GM19351 (cell line): ENCODE measurements at regions not wholly inside any gene's neighbourhood (a gene's known extent, or its start where the extent isn't known, plus 50 kb on each side); places are given as distances from the start of the nearest gene placed in this dataset.

ENCODE experiments used
- ATAC-seq: cut with Tn5 transposase; IDR thresholded peaks from one replicate; pipeline ENCODE4 v1.9.1; 2021; ENCODE audit warnings: mild to moderate bottlenecking, moderate library complexity; ENCODE audit not compliant: unreplicated experiment

- no peak for ATAC-seq
These were observed 475.6 kb downstream of the TDRD15 start for GRCh38 chr2:21599417-21599816.

GRCh38 chr2:21602789-21603188 is 479.0 kb downstream of the TDRD15 start:
- ATAC-seq = no peak

DNA sequence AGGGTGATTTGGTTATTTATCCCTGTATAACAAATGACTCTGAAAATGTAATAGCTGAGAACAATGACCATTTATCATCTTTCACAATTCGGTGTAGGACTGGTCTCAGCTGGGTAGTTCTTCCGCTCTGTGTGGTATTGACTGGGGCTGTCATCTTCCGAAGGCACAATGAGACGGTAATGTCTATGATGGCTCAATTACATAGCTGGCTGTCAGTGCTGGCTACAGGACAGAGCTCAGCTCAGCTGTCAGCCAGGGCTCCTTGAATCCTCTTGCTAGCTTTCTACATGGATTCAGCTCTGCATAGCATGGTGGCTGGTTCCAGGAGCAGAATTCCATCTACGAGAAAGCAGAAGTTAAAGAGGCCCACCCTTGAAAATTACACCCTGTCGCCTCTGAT is 483.8 kb downstream of the TDRD15 start:
- no peak for ATAC-seq

- no peak for ATAC-seq
These were observed 486.5 kb downstream of the TDRD15 start for GRCh38 chr2:21610304-21610703.

DNA sequence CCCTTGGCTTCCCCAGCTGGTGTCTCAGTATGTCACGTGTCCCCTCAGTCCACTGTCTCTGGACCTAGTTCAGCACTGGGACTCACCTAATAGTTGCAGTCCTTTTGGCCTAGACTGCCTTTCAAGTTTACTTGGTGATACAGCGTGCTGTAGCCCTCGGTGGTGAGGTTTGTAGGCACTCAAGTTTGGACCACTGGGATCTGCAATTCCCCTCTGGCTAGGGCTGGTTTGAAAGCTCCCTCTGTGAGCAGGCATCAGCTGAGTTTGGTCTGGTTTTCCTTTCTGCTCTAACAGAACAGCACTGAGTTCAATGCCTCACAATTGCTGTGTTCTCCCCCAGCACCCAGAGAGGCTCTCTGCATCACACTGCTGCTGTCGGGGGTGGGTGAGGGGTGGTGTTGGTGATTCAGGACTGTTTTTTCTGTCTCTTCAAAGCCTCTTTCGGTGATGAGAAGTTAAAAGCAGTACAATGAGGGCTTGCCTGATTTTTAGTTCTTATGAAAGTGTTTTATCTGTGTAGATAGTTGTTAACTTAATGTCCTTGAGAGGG is 494.2 kb downstream of the TDRD15 start:
- ATAC-seq = no peak

DNA sequence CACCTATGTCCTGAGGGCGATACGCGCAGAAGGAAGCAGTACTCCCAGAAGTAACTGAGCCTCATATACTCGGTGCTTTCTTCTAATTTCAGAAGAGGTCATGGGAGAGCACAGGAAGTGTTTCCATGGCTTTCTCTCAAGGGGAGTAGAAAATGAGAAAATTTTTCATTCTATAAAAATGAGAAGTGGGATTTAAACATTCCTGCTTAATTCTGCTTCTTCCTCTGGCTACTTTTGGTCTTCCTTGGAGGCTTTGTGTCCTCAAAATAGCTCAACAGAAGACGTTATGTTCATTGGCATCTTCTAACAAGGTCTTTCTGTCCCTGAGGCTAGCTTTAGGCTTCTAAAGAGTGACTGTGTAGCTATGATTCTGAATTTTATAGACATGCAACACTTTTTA is 497.0 kb downstream of the TDRD15 start:
- ATAC-seq = no peak

DNA sequence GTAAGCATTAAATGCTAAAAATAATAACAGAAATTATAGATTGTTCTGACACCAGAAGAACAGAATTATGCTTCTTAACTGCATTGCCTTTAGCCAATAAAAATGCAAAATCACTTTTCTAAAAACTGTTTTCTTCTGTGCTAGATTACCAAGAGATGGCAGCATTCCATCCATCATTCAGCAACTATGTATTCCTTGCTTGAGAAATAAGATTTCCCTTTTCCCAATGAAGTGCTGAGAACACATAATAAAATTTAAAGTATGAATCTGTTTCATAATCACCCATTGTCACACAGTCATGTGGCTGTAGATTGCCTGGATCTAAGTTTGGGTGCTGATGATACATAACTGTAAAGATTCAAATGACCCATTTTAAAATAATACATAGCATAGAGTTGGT is 504.2 kb downstream of the TDRD15 start:
- ATAC-seq = no peak

- ATAC-seq = no peak
These were observed 509.2 kb downstream of the TDRD15 start for GRCh38 chr2:21633015-21633414.

DNA sequence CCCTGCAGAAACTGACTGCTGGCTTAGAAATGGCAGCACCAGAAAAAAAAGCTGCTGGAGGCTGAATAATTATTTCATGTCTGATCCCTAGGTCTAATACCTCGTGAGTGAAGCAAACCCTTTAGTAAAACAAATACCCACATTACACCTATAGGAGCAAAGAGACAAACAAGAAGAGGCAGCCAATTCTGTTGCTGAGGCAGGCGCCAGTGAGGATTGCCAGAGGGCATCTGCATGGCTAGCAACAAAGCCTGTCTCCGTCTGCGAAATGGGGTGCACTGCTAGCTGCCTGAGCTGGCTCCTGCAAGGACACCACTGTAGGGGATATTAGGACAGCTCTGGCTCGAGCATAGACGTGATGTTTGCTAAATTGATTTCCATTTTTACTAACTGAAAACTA is 509.7 kb downstream of the TDRD15 start:
- no peak for ATAC-seq

DNA sequence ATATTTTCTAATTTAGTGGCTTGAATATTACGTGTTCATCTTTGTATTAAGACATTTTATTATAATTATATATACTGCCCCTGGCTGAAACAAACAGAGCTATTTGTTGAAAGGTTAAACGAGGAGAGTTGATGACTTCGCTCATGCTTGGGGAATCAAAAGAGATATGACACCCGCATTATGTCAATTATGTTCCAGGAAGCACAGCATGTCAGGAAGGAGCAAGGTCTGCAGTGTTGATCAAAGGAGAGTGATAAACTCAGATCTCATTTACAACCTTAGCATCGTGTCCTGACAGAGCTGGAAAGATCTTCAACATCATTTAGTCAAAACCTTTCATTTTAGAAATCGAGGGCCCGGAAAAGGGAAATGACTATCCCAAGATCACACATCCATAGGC is 510.1 kb downstream of the TDRD15 start:
- no peak for ATAC-seq

DNA sequence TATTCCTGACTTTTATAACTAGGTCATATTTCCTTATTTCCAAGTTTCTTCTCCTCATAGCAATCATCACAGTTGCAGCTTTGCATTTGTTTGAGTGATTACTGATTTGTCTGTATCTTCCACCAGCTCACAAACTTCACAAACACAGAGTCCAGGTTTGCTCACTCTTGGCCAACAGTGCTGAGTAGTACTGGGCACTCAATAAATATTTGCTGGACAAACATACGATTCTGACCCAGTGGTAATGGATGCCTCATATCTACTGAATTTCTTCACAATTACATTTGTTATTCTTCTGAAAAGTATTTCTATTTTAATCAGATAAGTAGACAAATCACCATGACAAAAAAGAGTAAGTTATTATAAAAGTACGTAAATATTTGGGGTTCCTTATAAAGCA is 516.3 kb downstream of the TDRD15 start:
- ATAC-seq = no peak

GRCh38 chr2:21642647-21643046 is 518.9 kb downstream of the TDRD15 start:
- ATAC-seq = no peak

GRCh38 chr2:21643180-21643579 is 519.4 kb downstream of the TDRD15 start:
- no peak for ATAC-seq

DNA sequence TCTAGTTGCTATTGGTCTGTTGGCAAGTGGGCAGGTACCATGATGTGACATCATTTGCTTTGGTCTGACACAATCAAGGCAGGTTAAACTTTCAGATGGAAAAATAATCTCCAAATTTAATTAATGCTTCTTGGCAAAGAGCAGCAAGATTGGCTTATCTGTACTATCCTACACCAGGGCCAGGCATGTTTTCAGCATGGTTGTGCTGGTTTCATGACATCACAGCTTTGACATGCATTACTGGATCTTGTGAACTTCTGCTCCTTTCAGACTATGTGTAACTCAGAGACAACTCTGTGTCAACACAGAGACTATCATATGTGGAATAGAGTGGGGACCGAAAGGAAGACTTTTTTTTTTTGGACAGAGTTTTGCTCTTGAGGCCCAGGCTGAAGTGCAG is 520.5 kb downstream of the TDRD15 start:
- ATAC-seq = no peak

DNA sequence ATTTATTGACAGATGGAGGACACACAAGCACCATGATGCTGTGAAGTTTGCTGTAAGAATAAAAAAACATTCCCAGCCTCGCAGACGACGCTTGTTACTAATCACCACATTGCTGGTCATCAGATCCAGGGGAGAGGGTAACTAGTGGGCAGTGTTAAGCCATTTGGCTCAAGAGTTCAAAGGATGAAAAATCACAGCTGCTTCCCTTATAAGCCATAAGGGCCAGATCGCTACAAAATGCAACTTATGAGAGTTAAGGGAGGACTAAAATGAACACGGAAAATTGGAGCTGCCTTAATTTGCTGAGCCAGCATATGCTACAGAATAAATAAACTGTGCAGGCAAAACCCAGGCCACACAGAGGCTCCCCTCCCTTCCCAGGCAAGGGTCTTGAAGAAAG is 522.6 kb downstream of the TDRD15 start:
- no peak for ATAC-seq

DNA sequence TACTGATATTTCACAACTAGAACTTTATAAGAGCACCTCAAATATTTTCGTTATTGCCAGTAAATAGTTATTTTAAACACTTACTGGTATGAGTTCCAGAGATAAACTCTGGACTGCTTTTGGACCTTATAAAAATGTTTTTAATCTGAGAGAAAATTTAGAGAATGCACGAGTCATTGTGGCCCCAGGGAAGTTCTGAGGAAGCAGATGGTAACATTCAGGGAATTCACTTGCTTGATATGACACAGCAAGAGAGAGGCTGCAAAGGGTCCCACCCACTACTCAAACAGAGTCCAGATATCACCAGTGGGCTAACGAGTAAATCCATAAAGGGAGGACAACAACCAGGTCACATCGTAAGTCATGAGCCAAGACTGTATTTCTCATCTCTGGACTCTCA is 526.8 kb downstream of the TDRD15 start:
- no peak for ATAC-seq

GRCh38 chr2:21655136-21655535 is 531.4 kb downstream of the TDRD15 start:
- no peak for ATAC-seq

DNA sequence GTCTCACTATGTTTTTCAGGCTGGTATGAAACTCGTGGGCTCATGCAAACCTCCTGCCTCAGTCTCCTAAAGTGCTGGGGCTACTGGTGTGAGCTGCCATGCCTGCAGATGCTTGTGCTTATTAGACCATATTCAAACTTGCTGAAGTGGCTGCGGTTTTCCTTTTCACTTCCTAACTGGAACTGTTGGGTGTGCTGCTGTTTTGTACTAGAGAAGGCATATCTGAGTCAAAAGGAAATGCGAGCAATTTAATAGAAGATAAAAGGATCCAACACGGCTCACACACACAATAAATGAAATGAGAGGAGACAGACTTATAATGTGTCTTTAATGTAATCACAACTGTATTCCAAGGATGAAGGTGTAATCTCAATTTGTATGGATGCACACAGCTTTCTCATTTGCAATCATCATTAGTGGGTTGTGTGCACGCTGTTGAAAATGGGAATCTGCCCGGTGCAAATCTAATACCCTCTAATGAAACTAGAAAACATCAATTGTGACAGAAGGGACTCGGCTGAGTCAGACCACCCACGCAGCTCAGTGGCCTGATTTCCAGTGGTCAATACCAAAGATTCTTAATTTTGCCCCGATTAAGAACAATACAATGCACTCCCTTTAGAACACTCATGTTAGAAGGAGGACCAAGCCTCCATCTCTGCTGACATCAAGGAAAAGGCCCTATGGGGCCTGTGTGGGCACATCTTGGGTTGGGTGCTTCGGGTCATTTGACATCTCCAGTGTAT is 532.7 kb downstream of the TDRD15 start:
- ATAC-seq = no peak

DNA sequence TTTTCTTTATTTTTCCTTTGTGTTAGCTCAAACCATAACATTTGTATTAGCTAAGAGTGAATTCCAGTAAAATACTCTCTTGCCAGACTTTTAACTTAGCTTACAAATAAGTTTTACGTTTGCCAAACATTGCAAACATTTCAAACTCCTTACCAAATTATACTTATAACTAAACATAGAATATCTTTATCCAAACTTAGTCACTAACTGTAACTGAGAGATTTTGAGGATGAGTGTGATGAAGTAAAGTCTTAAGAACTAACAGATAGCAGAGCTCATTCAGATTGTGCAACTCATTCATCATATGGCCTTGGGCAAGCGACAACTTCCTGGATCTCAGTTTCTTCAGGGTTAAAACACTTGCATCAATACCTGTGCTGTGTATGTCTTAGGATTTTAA is 533.7 kb downstream of the TDRD15 start:
- ATAC-seq = no peak

- no peak for ATAC-seq
These were observed 534.5 kb downstream of the TDRD15 start for GRCh38 chr2:21658269-21658668.

DNA sequence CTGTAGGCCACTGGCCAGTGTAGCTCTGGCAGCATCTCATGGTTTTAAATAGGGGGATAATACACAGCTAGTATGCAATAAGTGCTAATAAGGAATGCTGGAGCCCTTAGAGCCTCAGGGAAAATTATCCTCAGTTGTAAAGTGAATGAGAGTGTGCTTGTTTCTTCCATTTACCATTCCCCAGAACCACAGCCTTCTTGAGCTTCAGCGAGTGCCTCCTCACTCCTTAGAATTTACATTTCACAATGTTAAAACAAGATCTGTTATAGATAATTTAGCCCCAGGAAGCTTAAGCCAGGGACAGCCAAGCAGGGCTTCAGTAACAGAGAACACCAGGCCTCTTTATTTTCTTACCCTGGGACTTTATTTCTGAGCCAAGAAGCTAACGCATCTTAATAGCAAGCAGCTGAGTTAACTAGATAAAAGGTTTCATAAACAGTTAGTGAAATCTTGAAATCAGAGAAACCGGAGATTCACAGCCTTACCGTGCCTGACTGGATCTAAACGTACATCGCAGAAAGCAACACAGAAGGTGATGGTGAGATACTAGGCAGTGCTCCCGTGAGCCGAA is 535.2 kb downstream of the TDRD15 start:
- ATAC-seq = no peak

DNA sequence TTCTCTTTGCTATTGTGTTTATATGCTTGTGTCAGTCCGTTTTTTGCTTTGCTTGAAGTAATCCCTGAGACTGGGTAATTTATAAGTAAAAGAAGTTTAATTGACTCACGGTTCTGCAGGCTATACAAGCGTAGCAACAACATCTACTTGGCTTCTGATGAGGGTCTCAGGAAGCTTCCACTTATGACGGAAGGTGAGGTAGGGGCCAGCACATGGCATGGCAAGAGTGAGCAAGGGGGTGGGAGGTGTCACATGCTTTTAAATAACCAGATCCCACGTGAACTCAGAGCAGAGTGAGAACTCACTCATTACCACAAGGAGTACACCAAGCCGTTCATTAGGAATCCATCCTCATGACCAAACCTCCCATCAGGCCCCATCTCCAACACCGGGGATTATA is 540.3 kb downstream of the TDRD15 start:
- ATAC-seq = no peak

DNA sequence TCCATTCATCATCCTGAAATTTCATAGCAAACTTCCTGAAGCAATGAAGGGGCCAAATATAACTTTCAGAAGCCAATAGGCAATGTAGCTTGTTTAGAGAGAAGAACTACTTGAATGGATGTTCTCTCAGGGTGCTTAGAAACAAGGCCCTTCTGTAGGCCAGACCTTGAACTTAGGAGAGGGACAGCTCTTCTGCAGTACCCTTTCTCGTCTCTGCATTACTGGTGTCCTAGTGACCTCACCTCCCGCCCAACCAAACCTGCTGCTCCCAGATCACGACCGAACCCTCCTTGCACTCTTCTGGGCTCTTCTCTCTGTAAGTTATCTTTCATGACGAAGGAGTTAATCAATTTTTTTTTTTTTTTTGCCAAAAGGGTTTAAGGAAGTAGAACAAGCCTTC is 543.9 kb downstream of the TDRD15 start:
- ATAC-seq = no peak
